ENCODE measurements at regions not wholly inside any gene's neighbourhood (a gene's known extent, or its start where the extent isn't known, plus 50 kb on each side); places are given as distances from the start of the nearest gene placed in this dataset.
A peak's percentile ranks its signal among the peaks of the same experiment; 100 is the strongest.

DNA sequence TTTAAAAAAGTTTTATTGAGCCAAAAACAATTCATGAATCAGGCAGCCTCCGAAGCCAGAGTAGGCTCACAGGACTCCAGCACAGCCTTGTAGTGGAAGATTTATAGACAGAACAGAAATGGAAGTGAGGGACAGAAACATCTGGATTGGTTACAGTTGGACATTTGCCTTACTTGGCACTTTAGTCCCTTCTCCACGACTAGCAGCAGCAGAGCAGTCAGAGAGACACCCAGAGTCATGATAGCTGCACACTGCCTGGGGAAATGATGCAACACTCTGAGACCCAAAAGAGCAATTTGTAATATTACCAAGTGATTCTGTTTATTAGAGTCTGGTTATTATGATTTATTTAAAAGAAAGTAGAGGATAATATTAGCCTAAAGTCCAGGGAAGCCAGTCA is 72.2 kb upstream of the KRTAP11-1 start:
- H3K4me3 ChIP-seq, result no peak overlapping the region
- FAIRE-seq (no peak), DNase-seq (ENCODE audit: low read depth in 1 of 2, low spot score in 1 of 2) (no peak), ATAC-seq (no peak)
- no peaks in the 10 kb centered on the region for H3K4me1 ChIP-seq
- TF ChIP-seq ZFP36 (IDR thresholded peaks at IDR 0.05; ENCODE audit: borderline replicate concordance, partially characterized antibody) (no peak), BHLHE40 (IDR thresholded peaks at IDR 0.05; ENCODE audit: low read depth, low read length) (no peak), ELK1 (IDR thresholded peaks at IDR 0.05; ENCODE audit: low read depth, low read length) (no peak), RAD21 (conservative IDR thresholded peaks at IDR 0.05 in 1 of 2, IDR thresholded peaks at IDR 0.05 in 1 of 2) (no peak), NR3C1 (IDR thresholded peaks at IDR 0.05) (no peak)
- no peaks in the 10 kb centered on the region for H3K9me3 ChIP-seq
- 0% methylated on average over 2 of the region's 2 CpGs for WGBS (ENCODE audit: missing lambda C conversion rate)
- ChIA-PET CTCF (no interaction called here), POLR2A (no interaction called here)
- no peak overlapping the region for H3K27ac ChIP-seq
- H3K4me2 ChIP-seq, result no peak overlapping the region

DNA sequence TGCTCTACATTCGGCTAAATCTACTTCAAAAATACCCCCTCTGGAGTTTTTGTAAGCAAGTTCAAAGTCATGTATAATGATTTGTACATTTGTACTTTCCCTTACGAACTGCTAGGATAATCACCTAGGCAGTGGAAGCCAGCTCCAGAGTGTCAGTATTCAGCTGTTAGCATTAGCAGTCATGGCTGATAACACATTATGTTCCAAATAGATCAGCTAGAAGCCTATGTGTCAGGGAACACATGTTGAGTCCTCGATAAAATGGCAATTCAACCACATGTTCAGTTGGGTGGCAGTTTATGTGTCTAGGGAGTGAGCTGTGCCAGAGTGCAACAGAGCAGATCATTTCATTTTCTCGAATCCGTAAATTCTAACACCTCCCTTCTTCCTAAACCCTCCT is 65.8 kb upstream of the KRTAP11-1 start:
- TF ChIP-seq HOXB13 (CRISPR knock-in tag; IDR thresholded peaks at IDR 0.05; ENCODE audit: low read depth) (no peak), NFE2L2 (conservative IDR thresholded peaks at IDR 0.05; ENCODE audit: low read length) (no peak), FOSB (CRISPR knock-in tag; IDR thresholded peaks at IDR 0.05) (no peak), HEYL (CRISPR knock-in tag; IDR thresholded peaks at IDR 0.05) (no peak), HOXB5 (CRISPR knock-in tag; IDR thresholded peaks at IDR 0.05) (no peak), NPAS2 (CRISPR knock-in tag; IDR thresholded peaks at IDR 0.05; ENCODE audit: borderline replicate concordance) (no peak), JUNB (IDR thresholded peaks at IDR 0.05) (no peak), MAX (IDR thresholded peaks at IDR 0.05) (no peak), RAD21 (conservative IDR thresholded peaks at IDR 0.05 in 1 of 2, IDR thresholded peaks at IDR 0.05 in 1 of 2) (no peak), BCL3 (IDR thresholded peaks at IDR 0.05) (no peak), HOXA7 (CRISPR knock-in tag; IDR thresholded peaks at IDR 0.05) (no peak)
- TF ChIP-seq, protein P1, sequence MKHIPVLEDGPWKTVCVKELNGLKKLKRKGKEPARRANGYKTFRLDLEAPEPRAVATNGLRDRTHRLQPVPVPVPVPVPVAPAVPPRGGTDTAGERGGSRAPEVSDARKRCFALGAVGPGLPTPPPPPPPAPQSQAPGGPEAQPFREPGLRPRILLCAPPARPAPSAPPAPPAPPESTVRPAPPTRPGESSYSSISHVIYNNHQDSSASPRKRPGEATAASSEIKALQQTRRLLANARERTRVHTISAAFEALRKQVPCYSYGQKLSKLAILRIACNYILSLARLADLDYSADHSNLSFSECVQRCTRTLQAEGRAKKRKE (CRISPR knock-in tag; IDR thresholded peaks at IDR 0.05; ENCODE audit: low read depth), result no peak
- TF ChIP-seq, protein P2, sequence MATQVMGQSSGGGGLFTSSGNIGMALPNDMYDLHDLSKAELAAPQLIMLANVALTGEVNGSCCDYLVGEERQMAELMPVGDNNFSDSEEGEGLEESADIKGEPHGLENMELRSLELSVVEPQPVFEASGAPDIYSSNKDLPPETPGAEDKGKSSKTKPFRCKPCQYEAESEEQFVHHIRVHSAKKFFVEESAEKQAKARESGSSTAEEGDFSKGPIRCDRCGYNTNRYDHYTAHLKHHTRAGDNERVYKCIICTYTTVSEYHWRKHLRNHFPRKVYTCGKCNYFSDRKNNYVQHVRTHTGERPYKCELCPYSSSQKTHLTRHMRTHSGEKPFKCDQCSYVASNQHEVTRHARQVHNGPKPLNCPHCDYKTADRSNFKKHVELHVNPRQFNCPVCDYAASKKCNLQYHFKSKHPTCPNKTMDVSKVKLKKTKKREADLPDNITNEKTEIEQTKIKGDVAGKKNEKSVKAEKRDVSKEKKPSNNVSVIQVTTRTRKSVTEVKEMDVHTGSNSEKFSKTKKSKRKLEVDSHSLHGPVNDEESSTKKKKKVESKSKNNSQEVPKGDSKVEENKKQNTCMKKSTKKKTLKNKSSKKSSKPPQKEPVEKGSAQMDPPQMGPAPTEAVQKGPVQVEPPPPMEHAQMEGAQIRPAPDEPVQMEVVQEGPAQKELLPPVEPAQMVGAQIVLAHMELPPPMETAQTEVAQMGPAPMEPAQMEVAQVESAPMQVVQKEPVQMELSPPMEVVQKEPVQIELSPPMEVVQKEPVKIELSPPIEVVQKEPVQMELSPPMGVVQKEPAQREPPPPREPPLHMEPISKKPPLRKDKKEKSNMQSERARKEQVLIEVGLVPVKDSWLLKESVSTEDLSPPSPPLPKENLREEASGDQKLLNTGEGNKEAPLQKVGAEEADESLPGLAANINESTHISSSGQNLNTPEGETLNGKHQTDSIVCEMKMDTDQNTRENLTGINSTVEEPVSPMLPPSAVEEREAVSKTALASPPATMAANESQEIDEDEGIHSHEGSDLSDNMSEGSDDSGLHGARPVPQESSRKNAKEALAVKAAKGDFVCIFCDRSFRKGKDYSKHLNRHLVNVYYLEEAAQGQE (IDR thresholded peaks at IDR 0.05), result no peak
- ATAC-seq (no peak), DNase-seq (ENCODE audit: low read depth in 1 of 2, low spot score in 1 of 2) (no peak), FAIRE-seq (no peak)
- Histone ChIP-seq H3K4me1 (no peaks in the 10 kb centered on the region), H3K9me3 (no peaks in the 10 kb centered on the region), H3K4me3 (no peak overlapping the region), H3K4me2 (no peak overlapping the region), H3K27ac (no peak overlapping the region)
- ChIA-PET CTCF (interaction anchor here (0.6 to 1.2 kb wide), 2 partner anchors 11 to 1263 kb away, joined by 4 read pairs; no protein-coding TSS in a partner anchor), POLR2A (no interaction called here)
- WGBS (ENCODE audit: missing lambda C conversion rate), result 1% methylated on average over 5 of the region's 5 CpGs

DNA sequence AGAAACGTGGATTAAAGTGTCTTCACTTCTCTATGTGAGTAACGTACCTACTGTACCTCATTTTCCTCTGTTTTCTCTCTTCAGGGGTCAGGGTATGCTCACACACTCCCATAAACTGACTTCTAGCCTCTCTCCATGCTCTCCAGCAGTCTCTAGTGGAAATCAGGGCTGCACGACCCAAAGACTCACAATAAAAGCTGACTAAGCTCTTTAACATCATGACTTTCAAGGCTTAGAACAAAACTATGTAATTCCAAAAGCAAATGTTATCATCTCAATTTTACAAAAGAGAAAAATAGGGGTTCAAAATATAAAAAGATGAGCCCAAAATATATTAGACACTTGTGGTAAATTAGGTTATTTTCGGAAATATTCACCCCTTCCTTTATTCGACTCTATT is 62.5 kb upstream of the KRTAP11-1 start:
- H3K4me2 ChIP-seq, result no peak overlapping the region
- POLR2A ChIA-PET, result no interaction called here
- ATAC-seq, result no peak
- no peak overlapping the region for H3K4me3 ChIP-seq
- no peak for TF ChIP-seq FOSB (CRISPR knock-in tag; IDR thresholded peaks at IDR 0.05)
- peak; percentile 68 for TF ChIP-seq MAFK (IDR thresholded peaks at IDR 0.05; ENCODE audit: partially characterized antibody)
- CTCF ChIA-PET, result no interaction called here
- H3K27ac ChIP-seq, result no peak overlapping the region
- no peak for DNase-seq (ENCODE audit: low read depth in 1 of 2, low spot score in 1 of 2)
- no peak for FAIRE-seq
- no peaks in the 10 kb centered on the region for H3K9me3 ChIP-seq
- WGBS (ENCODE audit: missing lambda C conversion rate), result under 1% methylated on average over 5 of the region's 5 CpGs
- H3K4me1 ChIP-seq, result no peaks in the 10 kb centered on the region
